Uterus (tissue), 2 donors: ENCODE measurements at regions not wholly inside any gene's neighbourhood (a gene's known extent, or its start where the extent isn't known, plus 50 kb on each side); places are given as distances from the start of the nearest gene placed in this dataset.

ENCODE experiments used
- POLR2A ChIP-seq, 2 donors: fragments of 450-650 bp; IDR thresholded peaks; one replicate each; pipeline ENCODE4 v1.6.1; 2016; ENCODE audit warnings: antibody characterized with exemption in 2 of 2, mild to moderate bottlenecking in 1 of 2, moderate library complexity in 1 of 2
- TF ChIP-seq, protein P1 (sequence below), 4 experiments: fragments of 200-600 bp in 2 of 4; fragments of 450-650 bp in 2 of 4; sonication (generic) in 2 of 4; IDR thresholded peaks; one replicate each; pipeline ENCODE4 v1.5.1; 2016 to 2019; ENCODE audit warnings: antibody characterized with exemption in 4 of 4, mild to moderate bottlenecking in 2 of 4, moderate library complexity in 1 of 4

DNA sequence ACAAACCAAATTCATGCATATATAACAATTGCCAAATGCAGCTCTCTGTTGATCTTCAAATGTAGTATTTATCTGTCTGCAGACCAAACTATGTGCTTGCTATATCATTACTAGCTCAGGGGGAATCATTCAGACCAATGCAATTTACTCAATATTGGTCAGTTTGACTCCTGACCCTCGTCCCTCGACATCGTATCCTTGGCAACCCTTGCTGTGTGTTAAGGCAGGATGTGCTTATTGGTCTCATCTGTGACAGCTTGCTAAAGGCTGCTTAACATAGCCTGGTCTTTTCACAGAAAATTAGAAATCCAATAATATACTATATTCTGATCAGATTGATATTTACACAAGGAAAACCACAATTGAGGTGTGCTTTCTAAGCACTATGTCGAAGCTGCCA lies 747.1 kb downstream of the GALR1 start:
- TF ChIP-seq, protein P1, sequence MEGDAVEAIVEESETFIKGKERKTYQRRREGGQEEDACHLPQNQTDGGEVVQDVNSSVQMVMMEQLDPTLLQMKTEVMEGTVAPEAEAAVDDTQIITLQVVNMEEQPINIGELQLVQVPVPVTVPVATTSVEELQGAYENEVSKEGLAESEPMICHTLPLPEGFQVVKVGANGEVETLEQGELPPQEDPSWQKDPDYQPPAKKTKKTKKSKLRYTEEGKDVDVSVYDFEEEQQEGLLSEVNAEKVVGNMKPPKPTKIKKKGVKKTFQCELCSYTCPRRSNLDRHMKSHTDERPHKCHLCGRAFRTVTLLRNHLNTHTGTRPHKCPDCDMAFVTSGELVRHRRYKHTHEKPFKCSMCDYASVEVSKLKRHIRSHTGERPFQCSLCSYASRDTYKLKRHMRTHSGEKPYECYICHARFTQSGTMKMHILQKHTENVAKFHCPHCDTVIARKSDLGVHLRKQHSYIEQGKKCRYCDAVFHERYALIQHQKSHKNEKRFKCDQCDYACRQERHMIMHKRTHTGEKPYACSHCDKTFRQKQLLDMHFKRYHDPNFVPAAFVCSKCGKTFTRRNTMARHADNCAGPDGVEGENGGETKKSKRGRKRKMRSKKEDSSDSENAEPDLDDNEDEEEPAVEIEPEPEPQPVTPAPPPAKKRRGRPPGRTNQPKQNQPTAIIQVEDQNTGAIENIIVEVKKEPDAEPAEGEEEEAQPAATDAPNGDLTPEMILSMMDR (IDR thresholded peaks at IDR 0.05) = no peak
- no peak for TF ChIP-seq POLR2A (IDR thresholded peaks at IDR 0.05)
